IMR-90 (cell line): ENCODE measurements at regions not wholly inside any gene's neighbourhood (a gene's known extent, or its start where the extent isn't known, plus 50 kb on each side); places are given as distances from the start of the nearest gene placed in this dataset.

Source experiments
- ATAC-seq: fragments of 200-7000 bp; cut with Tn5 transposase; 2 replicates; pipeline ENCODE4 v1.9.1; 2020; ENCODE audit warnings: low read depth, mild to moderate bottlenecking, moderate library complexity
- BruUV-seq: library from RNA; stranded (reverse); fragments of 400-500 nt; replicated peaks from 2 replicates; lab custom pipeline; 2021; lab: Mats Ljungman, UMichigan
- CTCF ChIA-PET: fragments of 300-600 bp; formaldehyde crosslinking; extraction: SDS; loops from one replicate; lab custom pipeline; 2021; ENCODE audit warnings: antibody characterized with exemption; lab: Yijun Ruan, JAX
- POLR2A ChIA-PET: fragments of 300-600 bp; sonication (Branson Sonifier 250); formaldehyde crosslinking; loops from one replicate; lab custom pipeline; 2022; ENCODE audit warnings: antibody characterized with exemption; ENCODE audit not compliant: unreplicated experiment; lab: Charles Lee
- DNase-seq: peaks from one replicate; pipeline ENCODE4 v3.0.0; 2013
- H2AFZ ChIP-seq: replicated peaks from 2 replicates; pipeline ENCODE3; 2013; ENCODE audit warnings: low read length, mild to moderate bottlenecking; ENCODE audit not compliant: poor library complexity
- H2AK5ac ChIP-seq: 2 replicates; pipeline ENCODE4 v1.6.1; 2013; ENCODE audit warnings: low read depth, low read length, inconsistent platforms
- H2AK9ac ChIP-seq: replicated peaks from 2 replicates; pipeline ENCODE3; 2013; ENCODE audit warnings: mild to moderate bottlenecking, low read depth, low read length, moderate library complexity; ENCODE audit not compliant: poor library complexity
- H2BK120ac ChIP-seq: 2 replicates; pipeline ENCODE4 v1.6.1; 2013; ENCODE audit warnings: low read depth, low read length, inconsistent platforms
- H2BK15ac ChIP-seq: 3 replicates; pipeline ENCODE4 v1.6.1; 2013; ENCODE audit warnings: low read depth, low read length, inconsistent platforms
- H2BK20ac ChIP-seq: 2 replicates; pipeline ENCODE4 v1.6.1; 2013; ENCODE audit warnings: low read depth, mild to moderate bottlenecking, inconsistent platforms, low read length, moderate library complexity
- H2BK5ac ChIP-seq: 2 replicates; pipeline ENCODE4 v1.6.1; 2013; ENCODE audit warnings: mild to moderate bottlenecking, low read depth, low read length, inconsistent platforms; ENCODE audit not compliant: poor library complexity, severe bottlenecking
- H3K14ac ChIP-seq: replicated peaks from 2 replicates; pipeline ENCODE4 v1.6.1; 2013; ENCODE audit warnings: low read depth, low read length, inconsistent platforms
- H3K18ac ChIP-seq: 2 replicates; pipeline ENCODE4 v1.6.1; 2013; ENCODE audit warnings: low read depth, low read length, control low read depth
- H3K23ac ChIP-seq: 2 replicates; pipeline ENCODE4 v1.6.1; 2013; ENCODE audit warnings: low read depth, low read length, inconsistent platforms
- H3K27ac ChIP-seq: 2 replicates; pipeline ENCODE4 v1.5.1; 2013; ENCODE audit warnings: mild to moderate bottlenecking, control low read depth, low read length; ENCODE audit not compliant: insufficient read depth
- H3K27me3 ChIP-seq: 2 replicates; pipeline ENCODE4 v1.6.1; 2013; ENCODE audit warnings: low read length; ENCODE audit not compliant: control insufficient read depth, insufficient read depth
- H3K36me3 ChIP-seq: 2 replicates; pipeline ENCODE4 v1.6.1; 2013; ENCODE audit warnings: low read length, mixed read lengths; ENCODE audit not compliant: control insufficient read depth, insufficient read depth
- H3K4ac ChIP-seq: 2 replicates; pipeline ENCODE4 v1.6.1; 2013; ENCODE audit warnings: low read depth, low read length, inconsistent platforms
- H3K4me1 ChIP-seq: 2 replicates; pipeline ENCODE4 v1.6.1; 2013; ENCODE audit warnings: low read length, mixed read lengths; ENCODE audit not compliant: control insufficient read depth, insufficient read depth
- H3K4me2 ChIP-seq: 2 replicates; pipeline ENCODE4 v1.6.1; 2013; ENCODE audit warnings: low read depth, mild to moderate bottlenecking, control low read depth, low read length, moderate library complexity
- H3K4me3 ChIP-seq: 2 replicates; pipeline ENCODE4 v1.5.1; 2013; ENCODE audit warnings: low read depth, mild to moderate bottlenecking, control low read depth, low read length, moderate library complexity; ENCODE audit not compliant: insufficient read depth
- H3K56ac ChIP-seq: 2 replicates; pipeline ENCODE4 v1.6.1; 2013; ENCODE audit warnings: low read length, inconsistent platforms; ENCODE audit not compliant: insufficient read depth; ENCODE audit errors: extremely low read depth
- H3K79me1 ChIP-seq, 2 experiments: 2 replicates each; pipeline ENCODE4 v1.6.1; 2013; ENCODE audit warnings: low read length in 2 of 2, inconsistent platforms in 1 of 2, low read depth in 1 of 2
- H3K9ac ChIP-seq: 2 replicates; pipeline ENCODE4 v1.6.1; 2013; ENCODE audit warnings: low read depth, low read length, control low read depth
- H3K9me1 ChIP-seq: 2 replicates; pipeline ENCODE4 v1.6.1; 2013; ENCODE audit warnings: low read length, inconsistent platforms; ENCODE audit not compliant: insufficient read depth
- H3K9me3 ChIP-seq: 2 replicates; pipeline ENCODE4 v1.6.1; 2013; ENCODE audit warnings: low read length; ENCODE audit not compliant: control insufficient read depth, insufficient read depth
- H4K20me1 ChIP-seq: 2 replicates; pipeline ENCODE4 v1.6.1; 2013; ENCODE audit warnings: low read length, inconsistent platforms; ENCODE audit not compliant: insufficient read depth
- H4K5ac ChIP-seq: 2 replicates; pipeline ENCODE4 v1.6.1; 2013; ENCODE audit warnings: mild to moderate bottlenecking, low read depth, low read length, control low read depth
- H4K8ac ChIP-seq, 2 experiments: 2 replicates each; pipeline ENCODE4 v1.6.1; 2013; ENCODE audit warnings: low read depth in 2 of 2, low read length in 2 of 2, control low read depth in 1 of 2, inconsistent platforms in 1 of 2
- H4K91ac ChIP-seq: 2 replicates; pipeline ENCODE4 v1.6.1; 2013; ENCODE audit warnings: low read depth, low read length, inconsistent platforms; ENCODE audit not compliant: insufficient read depth
- CEBPB ChIP-seq: IDR thresholded peaks from 2 replicates; pipeline ENCODE4 v1.6.1; 2012; ENCODE audit warnings: low read depth, low read length, improper control_type of control experiment
- FOS ChIP-seq: fragments of 150-350 bp; IDR thresholded peaks from 2 replicates; pipeline ENCODE4 v1.6.1; 2016; ENCODE audit warnings: low read depth, low read length
- WGBS, 2 experiments: methylation state at CpG; one replicate each; pipeline versions ENCODE4 v1.1.5 to v1.1.7; 2013; ENCODE audit warnings: missing lambda C conversion rate in 2 of 2; ENCODE audit not compliant: insufficient read length in 1 of 2; ENCODE audit errors: extremely low coverage in 2 of 2; 5-methylcytosine and 5-hydroxymethylcytosine counted together
- dilution Hi-C: fragments of 300-500 bp; cut with HindIII; formaldehyde crosslinking; loops from one replicate; pipeline ENCODE4 v1.14.3; 2018; ENCODE audit warnings: low sequenced_read_pairs; ENCODE audit not compliant: unreplicated experiment
- in situ Hi-C: fragments of 300-500 bp; cut with MboI; formaldehyde crosslinking; loops from 3 replicates; pipeline ENCODE4 v1.14.3; 2019; ENCODE audit warnings: low sequenced_read_pairs, inconsistent platforms, mixed read lengths
- intact Hi-C: fragments of 100-400 bp; cut with micrococcal nuclease; formaldehyde crosslinking; loops from 2 replicates; pipeline ENCODE4 v1.10.0; 2022

DNA sequence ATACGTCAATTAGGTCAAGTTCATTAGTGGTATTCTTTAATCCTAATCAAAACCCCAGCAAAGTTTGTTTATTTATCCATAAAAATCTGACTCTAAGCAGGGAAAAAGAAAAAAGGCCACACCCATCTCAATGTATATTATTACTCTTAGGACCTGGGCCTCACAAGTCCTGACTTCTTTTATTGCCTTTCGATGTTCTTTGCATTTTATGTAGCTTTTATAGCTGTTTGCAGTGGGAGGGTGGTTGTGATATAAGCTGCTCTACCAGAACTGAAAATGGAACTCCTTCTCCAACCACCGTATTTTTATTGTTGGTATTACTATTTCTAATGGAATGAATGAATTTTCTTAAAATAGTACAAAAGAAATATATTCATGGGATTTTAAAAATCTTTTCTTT lies 163.3 kb upstream of the FAM47C start:
- no TSS peak for BruUV-seq
- ATAC-seq (no peak), DNase-seq (no peak)
- Histone ChIP-seq H3K56ac (no peak overlapping the region), H3K23ac (no peak overlapping the region), H4K20me1 (no peaks in the 10 kb centered on the region), H2BK5ac (no peak overlapping the region), H2AFZ (no peak overlapping the region), H3K4ac (no peak overlapping the region), H3K36me3 (no peaks in the 10 kb centered on the region), H3K4me3 (no peak overlapping the region), H3K27ac (no peak overlapping the region), H3K27me3 (no peaks in the 10 kb centered on the region), H4K5ac (no peak overlapping the region), H2AK5ac (no peak overlapping the region), H2BK20ac (no peak overlapping the region), H4K91ac (no peak overlapping the region), H4K8ac (no peak overlapping the region), H3K4me2 (no peak overlapping the region), H3K4me1 (no peaks in the 10 kb centered on the region), H3K9ac (no peak overlapping the region), H2AK9ac (no peak overlapping the region), H3K14ac (no peak overlapping the region), H3K9me3 (no peaks in the 10 kb centered on the region), H2BK120ac (no peak overlapping the region), H3K79me1 (no peaks in the 10 kb centered on the region), H3K18ac (no peak overlapping the region), H3K9me1 (no peaks in the 10 kb centered on the region), H2BK15ac (no peak overlapping the region)
- intact Hi-C loops (no loop called here), in situ Hi-C loops (no loop called here), dilution Hi-C loops (no loop called here)
- TF ChIP-seq FOS (no peak), CEBPB (no peak)
- no CpG with 5 or more reads among the region's 3 CpGs for WGBS, 2 experiments
- CTCF ChIA-PET = no interaction called here
- POLR2A ChIA-PET = no interaction called here
